ENCODE measurements at regions not wholly inside any gene's neighbourhood (a gene's known extent, or its start where the extent isn't known, plus 50 kb on each side); places are given as distances from the start of the nearest gene placed in this dataset.

DNA sequence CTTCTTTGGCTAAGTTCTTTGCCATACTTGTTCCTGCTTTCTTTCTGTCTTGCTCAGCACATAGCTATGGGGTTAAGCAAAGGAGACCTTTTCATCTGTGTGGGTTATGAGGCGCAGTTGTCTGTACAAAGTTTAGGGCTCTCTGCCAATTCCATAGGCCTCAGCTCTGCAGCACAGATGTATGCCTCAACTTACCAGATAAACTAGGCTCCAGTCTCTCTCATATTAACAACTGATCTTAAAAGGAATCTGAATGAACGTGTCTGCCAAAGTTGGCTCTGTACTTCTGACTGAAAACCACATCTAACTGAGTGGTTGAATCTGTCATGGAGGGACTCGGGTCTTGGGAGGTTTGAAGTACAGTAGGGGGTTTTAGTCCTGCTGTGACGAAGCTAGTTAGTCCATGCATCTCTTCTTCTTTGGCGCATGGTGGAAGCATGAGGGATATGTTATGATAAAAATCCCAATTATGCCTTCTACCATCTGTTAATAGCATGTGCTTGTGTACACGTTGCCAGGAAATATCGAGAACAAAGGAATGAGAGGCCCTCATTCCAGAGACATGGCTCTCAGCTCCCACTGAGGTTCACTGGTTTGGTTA lies 114.6 kb upstream of the TSC22D2 start:
- intact Hi-C loops (cut with micrococcal nuclease): no loop called here
- Mint-ChIP-seq H3K4me1 (ENCODE audit: low read depth) (no peaks in the 10 kb centered on the region), H3K9me3 (no peaks in the 10 kb centered on the region), H3K27ac (no peak overlapping the region), H3K27me3 (ENCODE audit: low read depth) (peaks cover 11% of the 10 kb centered on the region), H3K4me3 (no peak overlapping the region), H3K36me3 (ENCODE audit: low read depth) (no peaks in the 10 kb centered on the region)
- no peak for DNase-seq
- CTCF ChIA-PET: interaction anchor here (0.7 to 1.9 kb wide), 4 partner anchors 55 to 545 kb away, joined by 3 to 5 read pairs (median 4); no protein-coding TSS in a partner anchor

DNA sequence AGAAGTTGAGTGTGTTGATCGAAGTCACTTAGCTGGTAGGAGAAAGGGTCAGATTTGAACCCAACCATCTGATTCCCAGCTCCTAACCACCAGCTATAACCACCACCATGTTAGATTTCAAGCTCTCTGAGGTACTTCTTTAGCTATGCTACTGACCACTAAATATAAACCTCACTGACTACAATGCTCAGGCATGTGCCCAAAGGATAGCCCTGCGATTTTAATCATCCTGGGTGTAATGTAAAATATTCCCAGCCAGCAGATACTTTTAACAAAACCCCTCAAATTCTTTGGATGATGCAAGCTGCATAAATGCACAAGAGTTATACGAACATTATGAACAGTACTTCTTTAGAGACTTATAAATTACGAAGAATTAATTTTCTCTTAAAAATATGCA lies 115.2 kb upstream of the TSC22D2 start:
- H3K36me3 Mint-ChIP-seq (ENCODE audit: low read depth): no peaks in the 10 kb centered on the region
- no peak overlapping the region for H3K4me3 Mint-ChIP-seq

DNA sequence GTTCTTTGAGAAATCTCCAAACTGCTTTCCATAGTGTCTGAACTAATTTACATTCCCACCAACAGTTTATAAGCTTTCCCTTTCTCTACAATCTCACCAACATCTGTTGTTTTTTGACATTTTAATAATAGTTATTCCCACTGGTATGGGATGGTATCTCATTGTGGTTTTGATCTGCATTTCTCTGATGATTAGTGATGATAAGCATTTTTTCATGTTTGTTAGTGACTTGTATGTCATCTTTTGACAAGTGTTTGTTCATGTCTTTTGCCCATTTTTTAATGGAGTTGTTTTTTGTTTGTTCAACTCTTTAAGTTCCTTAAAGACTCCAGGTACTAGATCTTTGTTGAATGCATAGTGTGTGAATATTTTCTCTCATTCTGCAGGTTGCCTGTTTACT lies 116.6 kb upstream of the TSC22D2 start:
- intact Hi-C loops (cut with micrococcal nuclease): no loop called here
- DNase-seq: no peak
- Mint-ChIP-seq H3K27ac (no peak overlapping the region), H3K36me3 (ENCODE audit: low read depth) (no peaks in the 10 kb centered on the region), H3K9me3 (no peaks in the 10 kb centered on the region), H3K4me3 (no peak overlapping the region), H3K27me3 (ENCODE audit: low read depth) (peaks cover 14% of the 10 kb centered on the region), H3K4me1 (ENCODE audit: low read depth) (no peaks in the 10 kb centered on the region)
- CTCF ChIA-PET: no interaction called here

More for the DNA sequence above, 115.2 kb upstream of the TSC22D2 start:
- no peak for DNase-seq
- intact Hi-C loops (cut with micrococcal nuclease): no loop called here
- Mint-ChIP-seq H3K27ac (no peak overlapping the region), H3K4me1 (ENCODE audit: low read depth) (no peaks in the 10 kb centered on the region), H3K27me3 (ENCODE audit: low read depth) (peaks cover 11% of the 10 kb centered on the region), H3K9me3 (no peaks in the 10 kb centered on the region)
- CTCF ChIA-PET: interaction anchor here (0.6 to 1.9 kb wide), 6 partner anchors 18 to 340 kb away, joined by 3 to 5 read pairs (median 3); no protein-coding TSS in a partner anchor

DNA sequence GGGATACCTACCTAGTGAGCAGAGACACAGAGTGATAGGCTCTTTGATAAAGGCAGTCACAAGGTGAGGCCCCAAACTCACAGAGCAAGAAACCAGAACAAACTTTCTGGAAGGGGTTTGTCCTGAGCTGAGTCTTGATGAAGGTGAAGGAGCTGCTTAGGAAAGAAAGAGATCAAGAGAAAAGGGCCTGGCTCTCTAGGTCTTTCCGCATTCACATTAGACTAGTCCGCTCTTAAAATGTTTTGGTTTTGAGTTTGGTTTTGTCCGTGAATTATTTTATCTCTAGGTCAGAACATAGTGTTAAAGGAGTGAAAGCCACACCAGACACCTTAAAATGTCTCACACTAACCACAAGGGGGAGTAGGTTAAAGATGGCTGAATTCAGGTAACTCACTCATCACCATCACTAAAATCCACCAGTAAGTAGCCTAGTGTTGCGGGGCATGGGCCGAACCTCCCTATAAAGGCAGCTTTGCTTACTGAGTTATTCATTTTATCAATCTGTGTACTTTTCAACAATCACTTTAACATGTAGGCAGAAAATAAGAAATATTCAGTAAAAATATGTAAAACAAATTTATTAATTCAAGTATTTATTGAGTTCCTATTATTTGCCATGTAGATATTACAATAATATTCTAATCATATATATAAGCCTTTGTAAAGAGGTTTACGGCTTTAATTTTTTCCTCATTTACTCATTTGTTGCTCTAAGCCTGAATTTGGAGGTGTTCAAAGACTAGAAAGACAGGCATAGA lies 121.5 kb upstream of the TSC22D2 start:
- intact Hi-C loops (cut with micrococcal nuclease): loop anchor here (1.0 kb wide), 3 partner anchors 99 to 209 kb away; no protein-coding TSS in a partner anchor
- Mint-ChIP-seq H3K4me1 (ENCODE audit: low read depth) (no peaks in the 10 kb centered on the region), H3K27me3 (ENCODE audit: low read depth) (peaks cover 8% of the 10 kb centered on the region), H3K4me3 (no peak overlapping the region), H3K36me3 (ENCODE audit: low read depth) (no peaks in the 10 kb centered on the region), H3K27ac (no peak overlapping the region), H3K9me3 (no peaks in the 10 kb centered on the region)
- peak; percentile 11 for DNase-seq
- CTCF ChIA-PET: interaction anchor here (0.9 to 5.0 kb wide), 8 partner anchors 10 to 350 kb away, joined by 3 to 44 read pairs (median 4); no protein-coding TSS in a partner anchor

DNA sequence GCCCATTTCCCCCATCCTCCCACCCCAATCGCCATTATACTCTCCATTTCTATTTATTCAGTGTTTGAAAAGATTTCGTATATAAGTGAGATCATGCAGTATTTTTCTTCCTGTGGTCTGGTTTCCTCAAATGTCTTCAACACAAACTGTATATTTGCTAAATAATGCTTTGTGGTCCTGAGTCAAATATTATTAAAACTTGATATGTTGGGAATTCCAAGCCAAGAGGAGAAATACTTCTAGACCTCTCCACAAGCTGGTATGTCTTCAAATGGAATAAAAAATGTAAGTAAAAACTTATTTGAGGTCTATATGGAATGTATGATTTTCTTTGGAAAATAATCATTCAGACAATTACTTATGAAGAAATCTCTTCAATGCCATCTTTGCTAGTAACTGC lies 122.5 kb upstream of the TSC22D2 start:
- Mint-ChIP-seq H3K36me3 (ENCODE audit: low read depth) (no peaks in the 10 kb centered on the region), H3K4me1 (ENCODE audit: low read depth) (no peaks in the 10 kb centered on the region), H3K9me3 (no peaks in the 10 kb centered on the region), H3K27ac (no peak overlapping the region), H3K27me3 (ENCODE audit: low read depth) (peaks cover 8% of the 10 kb centered on the region), H3K4me3 (no peak overlapping the region)
- intact Hi-C loops (cut with micrococcal nuclease): no loop called here
- DNase-seq: no peak
- CTCF ChIA-PET: interaction anchor here (0.8 to 5.0 kb wide), 7 partner anchors 10 to 219 kb away, joined by 3 to 44 read pairs (median 5); no protein-coding TSS in a partner anchor

DNA sequence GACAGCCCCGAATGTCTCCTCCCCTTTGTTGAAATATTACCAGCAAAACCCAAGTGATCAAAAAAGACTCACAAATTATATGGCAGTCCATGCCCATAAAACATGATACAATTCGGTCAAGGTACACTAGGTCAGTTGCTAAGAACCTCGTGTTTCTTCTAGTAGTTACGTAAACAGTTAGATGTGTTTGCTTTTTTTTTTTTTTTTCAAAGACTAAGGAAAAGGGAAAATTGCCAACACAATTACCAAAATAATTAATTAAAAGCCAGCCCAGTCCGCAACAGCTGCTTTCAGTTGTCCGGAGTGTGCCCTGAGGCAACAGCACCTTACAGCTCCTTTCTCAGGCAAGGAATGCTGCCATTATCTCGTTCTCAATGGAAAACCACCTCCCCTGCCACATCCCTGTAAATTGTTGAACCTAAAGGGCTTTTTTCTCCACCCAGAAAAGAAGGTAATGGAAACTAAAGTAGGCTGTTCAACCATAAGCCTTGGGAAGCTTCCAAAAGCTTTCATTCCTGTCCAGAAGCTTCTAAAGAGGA lies 129.2 kb upstream of the TSC22D2 start:
- CTCF ChIA-PET: no interaction called here
- H3K27ac Mint-ChIP-seq: no peak overlapping the region
- DNase-seq: no peak
- no peak overlapping the region for H3K4me3 Mint-ChIP-seq
- peaks cover 11% of the 10 kb centered on the region for H3K27me3 Mint-ChIP-seq (ENCODE audit: low read depth)
- intact Hi-C loops (cut with micrococcal nuclease): no loop called here
- H3K36me3 Mint-ChIP-seq (ENCODE audit: low read depth): no peaks in the 10 kb centered on the region
- H3K9me3 Mint-ChIP-seq: no peaks in the 10 kb centered on the region
- H3K4me1 Mint-ChIP-seq (ENCODE audit: low read depth): no peaks in the 10 kb centered on the region

DNA sequence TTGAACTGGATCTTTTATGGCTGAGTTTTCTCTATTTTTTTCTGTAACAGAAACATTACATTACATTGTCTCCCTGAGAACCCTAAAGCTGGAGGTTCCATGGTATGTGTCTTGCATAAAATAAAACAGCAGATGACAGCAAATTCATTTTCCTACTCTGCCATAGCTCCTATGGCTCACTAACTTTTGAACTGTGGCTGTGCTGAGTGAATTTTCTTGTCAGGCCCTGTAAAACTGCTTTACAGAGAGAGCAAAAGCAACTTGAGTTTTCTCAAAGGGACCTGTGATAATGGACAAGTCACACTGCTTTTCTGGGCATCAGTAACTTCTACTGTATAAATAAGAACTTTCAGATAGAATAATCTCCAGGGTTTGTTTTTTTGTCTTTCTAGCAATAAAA lies 129.9 kb upstream of the TSC22D2 start:
- no peak for DNase-seq
- CTCF ChIA-PET: no interaction called here
- H3K27ac Mint-ChIP-seq: no peak overlapping the region

DNA sequence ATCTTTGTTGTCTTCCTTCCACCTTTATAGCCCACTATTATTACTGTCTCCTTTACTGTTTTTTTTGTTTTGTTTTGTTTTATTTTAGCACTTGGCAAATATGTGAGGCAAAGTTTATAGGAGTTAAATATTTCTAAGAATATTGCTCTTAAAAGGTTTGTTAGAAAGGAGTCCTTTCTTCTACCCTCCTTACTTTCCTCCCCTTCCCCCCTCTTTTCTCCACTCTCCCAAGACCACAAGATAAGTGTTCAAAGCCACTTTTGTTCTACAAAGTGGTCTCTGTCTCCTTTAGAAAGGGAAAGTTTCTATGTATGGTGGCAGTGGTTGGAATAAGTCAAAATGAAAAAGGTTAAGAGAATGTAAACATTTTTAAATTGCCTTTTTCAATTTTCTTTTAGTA lies 130.7 kb upstream of the TSC22D2 start:
- no peaks in the 10 kb centered on the region for H3K4me1 Mint-ChIP-seq (ENCODE audit: low read depth)
- intact Hi-C loops (cut with micrococcal nuclease): no loop called here
- no peak for DNase-seq
- H3K4me3 Mint-ChIP-seq: no peak overlapping the region
- H3K36me3 Mint-ChIP-seq (ENCODE audit: low read depth): no peaks in the 10 kb centered on the region
- H3K27ac Mint-ChIP-seq: no peak overlapping the region
- CTCF ChIA-PET: no interaction called here
- H3K9me3 Mint-ChIP-seq: no peaks in the 10 kb centered on the region
- peaks cover 11% of the 10 kb centered on the region for H3K27me3 Mint-ChIP-seq (ENCODE audit: low read depth)

More for the DNA sequence above, 129.9 kb upstream of the TSC22D2 start:
- H3K4me3 Mint-ChIP-seq: no peak overlapping the region
- no peaks in the 10 kb centered on the region for H3K4me1 Mint-ChIP-seq (ENCODE audit: low read depth)
- peaks cover 11% of the 10 kb centered on the region for H3K27me3 Mint-ChIP-seq (ENCODE audit: low read depth)
- no peaks in the 10 kb centered on the region for H3K9me3 Mint-ChIP-seq
- intact Hi-C loops (cut with micrococcal nuclease): no loop called here
- H3K36me3 Mint-ChIP-seq (ENCODE audit: low read depth): no peaks in the 10 kb centered on the region

DNA sequence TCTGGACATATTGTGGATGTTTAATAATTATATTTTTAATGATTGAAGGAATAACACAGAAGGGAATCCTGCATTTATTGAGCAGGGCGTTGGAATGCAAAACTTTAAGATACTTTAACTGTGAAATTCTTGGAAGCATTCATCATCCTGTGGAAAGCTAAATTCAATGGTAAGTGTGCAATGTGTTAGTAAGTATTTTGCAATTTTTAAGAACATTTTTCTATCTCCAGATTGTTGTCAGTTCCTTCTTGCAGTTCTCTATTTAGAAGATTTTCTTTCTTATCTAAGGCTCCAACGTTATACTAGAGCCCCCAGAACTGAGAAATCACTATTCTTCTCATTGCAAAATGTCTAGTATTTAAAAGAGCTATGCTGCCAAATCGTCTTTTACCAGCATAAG lies 132.2 kb upstream of the TSC22D2 start:
- intact Hi-C loops (cut with micrococcal nuclease): no loop called here
- CTCF ChIA-PET: interaction anchor here (0.9 kb wide), 1 partner anchor 45 kb away, joined by 3 read pairs; no protein-coding TSS in a partner anchor
- H3K27me3 Mint-ChIP-seq (ENCODE audit: low read depth): peaks cover 7% of the 10 kb centered on the region

DNA sequence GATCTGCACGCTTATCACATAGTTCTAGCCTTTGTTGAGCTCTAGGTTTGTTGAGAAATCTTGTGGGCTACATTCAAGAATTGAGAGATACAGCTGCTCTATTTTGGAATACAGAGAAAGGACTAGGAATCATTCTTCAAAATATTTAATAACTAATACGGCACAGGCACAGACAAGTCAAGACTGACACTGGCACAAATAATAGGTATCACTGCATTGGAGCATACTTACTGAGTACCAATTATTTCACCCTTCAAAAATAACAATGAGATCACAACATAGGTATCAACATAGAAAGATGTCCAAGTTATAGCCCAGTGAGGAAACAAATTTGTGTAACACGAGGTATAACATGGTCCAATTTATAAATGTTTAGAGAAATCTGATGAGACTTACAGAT lies 133.7 kb upstream of the TSC22D2 start:
- intact Hi-C loops (cut with micrococcal nuclease): no loop called here
- CTCF ChIA-PET: interaction anchor here (1.0 kb wide), 1 partner anchor 18 kb away, joined by 3 read pairs; no protein-coding TSS in a partner anchor
- no peak for DNase-seq
- H3K27me3 Mint-ChIP-seq (ENCODE audit: low read depth): peaks cover 7% of the 10 kb centered on the region
- H3K4me1 Mint-ChIP-seq (ENCODE audit: low read depth): no peaks in the 10 kb centered on the region
- H3K4me3 Mint-ChIP-seq: no peak overlapping the region
- H3K27ac Mint-ChIP-seq: no peak overlapping the region
- no peaks in the 10 kb centered on the region for H3K36me3 Mint-ChIP-seq (ENCODE audit: low read depth)
- no peaks in the 10 kb centered on the region for H3K9me3 Mint-ChIP-seq

More for the DNA sequence above, 132.2 kb upstream of the TSC22D2 start:
- Mint-ChIP-seq H3K27ac (no peak overlapping the region), H3K4me1 (ENCODE audit: low read depth) (no peaks in the 10 kb centered on the region), H3K36me3 (ENCODE audit: low read depth) (no peaks in the 10 kb centered on the region), H3K9me3 (no peaks in the 10 kb centered on the region), H3K4me3 (no peak overlapping the region)
- DNase-seq: no peak

DNA sequence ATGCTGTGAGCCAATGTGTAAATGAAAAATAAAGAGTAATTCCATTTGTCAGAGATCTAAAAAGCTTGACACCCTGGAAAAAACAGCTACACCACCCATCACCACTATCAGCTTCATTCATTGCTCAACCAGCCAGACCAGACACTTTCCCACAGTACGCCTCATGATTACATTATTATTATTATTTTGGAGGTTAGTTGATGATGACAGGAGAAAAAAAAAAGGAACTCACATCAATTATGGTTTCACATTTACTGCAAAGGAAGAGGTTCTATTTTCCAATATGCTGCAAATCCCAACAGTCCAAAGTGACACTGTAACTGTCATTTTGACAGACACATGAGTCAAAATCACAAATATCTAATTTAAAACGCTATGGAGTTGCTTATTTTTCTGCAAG lies 134.7 kb upstream of the TSC22D2 start:
- intact Hi-C loops (cut with micrococcal nuclease): no loop called here
- no peak overlapping the region for H3K27ac Mint-ChIP-seq
- H3K4me1 Mint-ChIP-seq (ENCODE audit: low read depth): no peaks in the 10 kb centered on the region
- CTCF ChIA-PET: no interaction called here
- no peaks in the 10 kb centered on the region for H3K36me3 Mint-ChIP-seq (ENCODE audit: low read depth)
- H3K4me3 Mint-ChIP-seq: no peak overlapping the region
- no peak for DNase-seq
- H3K9me3 Mint-ChIP-seq: no peaks in the 10 kb centered on the region
- peaks cover 7% of the 10 kb centered on the region for H3K27me3 Mint-ChIP-seq (ENCODE audit: low read depth)

DNA sequence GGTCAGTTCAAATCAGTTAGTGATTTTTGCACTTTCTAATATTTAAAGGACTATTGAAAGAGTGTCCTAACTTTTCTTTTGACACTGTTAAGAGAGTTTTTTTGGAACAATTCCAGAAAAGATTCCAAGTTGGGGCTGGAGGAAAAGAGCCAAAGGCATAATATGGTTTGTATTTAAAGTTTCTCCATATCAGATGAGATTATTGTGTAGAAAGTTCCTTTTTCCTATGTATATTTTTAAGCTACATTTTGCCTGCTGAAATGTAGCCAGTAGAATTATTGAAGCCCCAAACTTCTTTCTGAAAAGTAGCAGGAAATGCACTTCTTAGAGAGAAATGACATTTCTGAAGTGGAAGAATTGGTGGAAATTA lies 136.5 kb upstream of the TSC22D2 start:
- H3K4me1 Mint-ChIP-seq (ENCODE audit: low read depth): no peaks in the 10 kb centered on the region
- no peak overlapping the region for H3K4me3 Mint-ChIP-seq
- H3K9me3 Mint-ChIP-seq: no peaks in the 10 kb centered on the region
- H3K36me3 Mint-ChIP-seq (ENCODE audit: low read depth): no peaks in the 10 kb centered on the region
- DNase-seq: no peak
- H3K27ac Mint-ChIP-seq: no peak overlapping the region
- peaks cover 4% of the 10 kb centered on the region for H3K27me3 Mint-ChIP-seq (ENCODE audit: low read depth)
- CTCF ChIA-PET: no interaction called here
- intact Hi-C loops (cut with micrococcal nuclease): no loop called here

Measured in activated naive CD4-positive, alpha-beta T cell treated with anti-CD3 and anti-CD28 coated beads for 36 hours (primary cell).